IPS-18c (cell line): ENCODE measurements at regions not wholly inside any gene's neighbourhood (a gene's known extent, or its start where the extent isn't known, plus 50 kb on each side); places are given as distances from the start of the nearest gene placed in this dataset.

Experiments
- H3K4me3 ChIP-seq: 2 replicates; pipeline ENCODE4 v1.7.0; 2013; ENCODE audit warnings: low read depth, mild to moderate bottlenecking, low read length, moderate library complexity; ENCODE audit not compliant: insufficient read depth
- H3K9me3 ChIP-seq: one replicate; pipeline ENCODE4 v1.6.1; 2013; ENCODE audit warnings: mild to moderate bottlenecking, low read length, moderate library complexity; ENCODE audit not compliant: control insufficient read depth, insufficient read depth

DNA sequence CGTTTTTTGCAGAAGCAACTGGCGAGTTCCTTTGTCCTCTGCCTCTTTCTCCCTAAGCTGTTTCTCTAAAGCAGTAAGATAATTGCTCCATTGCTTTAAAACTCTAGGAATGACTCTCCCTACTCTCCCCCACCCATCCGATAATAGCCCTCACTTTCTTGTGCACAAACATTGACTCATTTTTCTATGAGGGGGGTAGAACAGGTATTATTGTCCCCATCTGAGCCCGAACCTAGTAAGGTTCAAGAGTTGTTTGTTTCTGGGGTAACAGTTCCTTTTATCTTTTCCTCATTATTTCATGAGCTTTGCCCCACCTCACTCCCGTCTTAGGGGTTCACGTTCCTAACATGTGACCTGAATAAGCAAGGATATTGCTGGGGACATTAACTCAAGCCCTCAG, 190.6 kb downstream of the EMP1 start:
- H3K4me3 ChIP-seq: no peak overlapping the region
- H3K9me3 ChIP-seq: no peaks in the 10 kb centered on the region

DNA sequence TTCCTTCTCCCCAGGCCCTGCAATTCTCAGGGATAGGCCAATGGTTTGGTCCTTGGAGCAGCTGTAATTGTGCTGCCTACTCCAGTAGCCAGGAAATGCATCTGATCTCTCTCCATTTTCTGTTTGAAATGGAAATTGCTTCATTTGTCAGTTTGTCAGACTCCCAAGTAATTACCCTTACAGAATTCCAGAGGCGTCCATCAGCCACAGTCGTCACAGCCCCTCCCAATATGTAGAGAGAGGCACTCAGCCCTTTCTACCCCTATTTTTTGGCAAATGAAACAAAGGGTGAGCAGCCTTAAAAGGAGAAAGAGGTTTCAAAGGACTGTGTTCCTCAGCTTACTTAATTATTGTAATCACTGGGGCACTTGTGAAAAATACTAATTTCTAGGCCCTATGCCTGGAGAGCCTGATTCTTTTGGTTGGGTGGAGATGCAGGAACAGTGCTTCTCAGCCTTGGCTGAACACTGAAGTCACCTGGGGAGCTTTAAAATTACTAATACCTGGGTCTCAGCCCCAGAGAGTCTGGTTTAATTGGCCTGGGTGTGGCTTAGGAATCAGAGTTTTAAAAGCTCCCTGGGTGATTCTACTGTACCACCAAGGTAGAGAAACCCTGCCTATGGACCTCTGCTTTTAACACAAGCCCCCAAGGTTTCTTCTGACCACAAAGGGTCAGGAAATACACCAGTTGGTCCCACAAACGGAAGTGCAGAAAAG, 190.0 kb downstream of the EMP1 start:
- Histone ChIP-seq H3K4me3 (no peak overlapping the region), H3K9me3 (no peaks in the 10 kb centered on the region)

DNA sequence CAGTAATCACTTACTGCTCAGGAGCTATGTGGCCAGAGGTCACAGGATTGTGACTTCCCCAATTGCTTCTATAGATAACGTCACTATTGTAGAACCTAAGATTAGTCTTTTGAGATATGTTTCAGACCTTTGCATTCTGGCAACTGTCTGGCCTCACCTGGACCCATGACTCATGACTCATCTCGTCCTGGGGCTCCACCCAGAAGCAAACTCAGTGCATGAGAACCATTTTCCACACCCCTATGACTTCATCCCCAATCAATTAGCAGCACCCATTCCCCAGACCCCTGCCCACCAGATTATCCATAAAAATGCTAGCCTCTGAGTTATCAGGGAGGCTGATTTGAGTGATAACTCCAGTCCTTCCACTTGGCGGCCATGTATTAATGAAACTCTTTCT, 186.9 kb downstream of the EMP1 start:
- Histone ChIP-seq H3K4me3 (no peak overlapping the region), H3K9me3 (no peaks in the 10 kb centered on the region)

DNA sequence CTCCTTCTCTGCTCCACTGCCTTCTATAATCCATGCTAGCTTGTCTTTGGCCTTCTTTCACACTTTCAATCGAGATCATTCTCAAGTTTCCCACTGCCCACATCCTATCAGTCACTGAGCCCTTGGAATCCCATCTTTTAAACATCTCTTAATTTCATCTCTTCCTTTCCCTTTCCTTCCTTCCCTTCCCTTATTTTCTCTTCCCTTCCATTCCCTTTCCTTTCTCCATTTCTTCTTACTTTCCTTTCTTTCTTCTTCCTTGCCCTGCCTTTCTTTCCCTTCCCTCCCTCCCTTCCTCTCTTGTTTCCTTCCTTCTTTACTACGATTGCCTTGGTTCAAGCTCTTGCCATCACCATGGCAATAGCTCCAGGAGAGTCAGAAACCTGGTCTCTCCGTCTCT, 183.8 kb downstream of the EMP1 start:
- Histone ChIP-seq H3K4me3 (no peak overlapping the region), H3K9me3 (peaks cover 2% of the 10 kb centered on the region)

DNA sequence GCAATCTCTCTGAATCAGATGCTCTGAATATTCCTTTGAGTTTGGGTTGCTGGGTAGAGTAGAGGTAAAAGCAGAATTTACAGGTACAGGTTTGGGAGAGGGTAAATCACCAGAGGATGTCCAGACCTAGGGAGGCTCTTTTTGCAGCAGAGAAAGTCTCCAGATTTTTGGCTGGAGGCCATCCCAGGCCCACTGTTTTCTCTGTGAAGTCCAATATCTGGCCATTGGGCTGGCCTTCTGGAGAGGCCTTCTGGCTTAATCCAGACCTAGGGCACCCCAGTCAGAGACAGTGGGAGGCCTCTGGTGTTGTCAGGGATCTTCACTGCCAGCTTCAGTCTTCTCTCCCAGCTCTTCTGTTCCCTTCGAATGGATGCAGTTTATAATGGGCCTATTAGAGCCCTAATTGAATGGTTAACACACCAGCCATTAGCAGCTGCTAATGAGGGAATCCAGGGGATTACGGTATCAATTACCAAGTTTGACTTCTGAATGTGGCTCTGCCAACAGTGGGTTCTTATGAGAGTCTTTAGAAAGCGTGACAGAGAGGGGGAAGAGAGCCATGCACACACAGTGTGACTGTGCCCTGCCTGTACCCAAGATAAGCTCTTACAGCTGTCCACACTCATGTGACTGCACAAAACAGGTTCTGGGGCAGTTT, 183.1 kb downstream of the EMP1 start:
- Histone ChIP-seq H3K9me3 (peaks cover 2% of the 10 kb centered on the region), H3K4me3 (no peak overlapping the region)

DNA sequence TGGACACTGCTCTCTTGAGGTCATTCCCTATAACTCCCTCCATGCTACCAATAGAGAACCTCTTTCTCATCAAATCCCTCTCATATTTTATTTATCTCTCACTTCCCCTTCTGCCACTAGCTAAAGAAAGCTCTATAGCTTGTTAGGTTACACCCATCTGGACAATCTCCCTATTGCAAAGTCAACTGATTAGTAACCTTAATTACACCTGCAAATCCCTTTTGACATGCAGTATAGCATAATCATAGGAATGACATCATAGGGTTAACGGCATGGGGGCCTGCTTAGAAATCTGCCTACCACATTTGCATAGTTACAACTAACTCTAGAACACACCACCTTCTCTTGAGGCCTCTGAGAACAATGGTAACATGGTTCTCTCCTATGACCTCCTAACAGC, 181.2 kb downstream of the EMP1 start:
- peaks cover 2% of the 10 kb centered on the region for H3K9me3 ChIP-seq
- no peak overlapping the region for H3K4me3 ChIP-seq

DNA sequence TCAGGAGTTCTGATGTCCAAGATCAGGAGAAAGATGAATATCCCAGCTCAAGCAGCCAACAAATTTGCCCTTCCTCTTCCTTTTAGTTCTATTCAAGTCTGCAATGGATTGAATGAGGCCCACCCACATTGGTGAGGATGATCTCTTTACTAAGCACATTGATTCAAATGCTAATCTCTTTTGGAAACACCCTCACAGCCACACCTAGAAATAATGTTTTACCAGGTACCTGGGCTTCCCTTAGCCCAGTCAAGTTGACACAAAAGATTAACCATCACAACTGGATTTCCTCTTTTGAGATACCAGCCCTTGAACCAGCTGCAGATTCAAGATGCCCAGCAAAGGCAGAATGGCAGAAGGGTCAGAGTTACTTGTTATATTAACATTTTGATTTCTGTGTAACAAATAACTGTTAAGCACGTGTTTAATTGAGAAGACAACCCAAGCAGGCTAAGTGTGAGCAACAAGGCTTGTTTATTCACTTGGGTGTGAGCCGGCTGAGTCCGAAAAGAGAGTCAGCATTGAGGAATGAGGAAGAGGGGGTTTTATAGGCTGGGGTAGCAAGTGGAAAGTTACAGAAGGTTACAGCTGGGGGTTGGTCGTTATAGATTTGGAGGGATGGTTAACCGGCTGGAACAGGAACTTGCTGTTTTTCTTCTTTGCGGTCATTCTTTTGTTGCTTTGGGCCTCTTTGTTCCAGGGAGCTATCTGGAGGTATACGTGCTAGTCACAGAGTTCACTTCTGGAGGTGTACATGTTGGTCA, 180.3 kb downstream of the EMP1 start:
- Histone ChIP-seq H3K9me3 (peaks cover 2% of the 10 kb centered on the region), H3K4me3 (no peak overlapping the region)

DNA sequence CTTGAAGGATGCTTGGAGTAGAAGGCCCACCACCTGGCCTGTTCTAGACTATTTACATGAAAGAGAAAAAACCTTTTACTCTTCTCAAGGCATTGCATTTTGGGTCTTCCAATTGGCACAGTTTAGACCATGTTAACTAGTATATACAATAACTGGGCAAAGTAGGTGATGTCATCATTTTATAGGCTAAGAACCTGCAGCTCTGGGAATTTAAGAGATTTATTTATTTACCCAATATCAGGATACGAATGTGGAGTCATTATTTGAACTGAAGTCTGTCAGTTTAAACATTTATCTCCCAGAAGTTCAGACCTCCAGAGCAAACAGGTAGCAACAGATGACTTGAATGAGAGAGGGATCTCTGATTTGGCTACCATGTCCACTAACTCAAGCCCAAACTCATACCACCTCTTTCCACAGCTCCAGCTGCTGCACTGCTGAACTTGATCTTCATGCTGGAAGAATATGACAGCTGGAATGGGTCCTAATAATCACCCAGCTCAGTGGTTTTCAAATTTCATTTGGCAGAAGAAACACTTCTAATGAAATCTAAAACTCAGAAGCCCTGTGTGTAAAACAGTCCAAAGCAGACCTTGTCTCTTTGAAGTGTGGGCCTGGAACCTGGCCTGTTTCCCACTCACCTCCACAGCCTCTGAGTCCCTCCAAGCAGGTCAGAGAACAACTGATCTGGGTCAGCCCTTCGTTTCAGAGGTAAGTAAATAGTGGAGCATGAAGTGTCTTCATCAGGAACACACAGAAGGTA, 179.2 kb downstream of the EMP1 start:
- H3K9me3 ChIP-seq: peaks cover 2% of the 10 kb centered on the region
- no peak overlapping the region for H3K4me3 ChIP-seq

DNA sequence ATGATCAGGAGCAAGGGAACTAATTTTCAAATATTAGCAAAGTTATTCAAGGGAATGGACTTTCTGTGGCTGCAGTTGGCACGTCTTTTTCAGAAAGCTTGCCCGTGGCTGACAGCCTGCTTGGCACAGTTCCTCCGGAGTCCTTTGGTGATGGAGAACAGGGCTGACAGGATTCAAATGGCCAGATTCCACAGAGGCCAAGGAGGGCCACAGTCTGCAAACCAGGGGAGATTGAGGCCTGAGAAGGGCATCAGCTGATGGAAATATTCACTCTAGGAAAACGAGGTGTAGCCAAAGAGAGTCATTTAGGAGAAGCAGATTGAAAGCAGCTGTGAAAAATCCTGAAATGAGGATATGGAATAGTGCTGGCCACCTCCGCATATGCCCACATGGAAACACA, 178.3 kb downstream of the EMP1 start:
- H3K9me3 ChIP-seq: peaks cover 2% of the 10 kb centered on the region
- no peak overlapping the region for H3K4me3 ChIP-seq

DNA sequence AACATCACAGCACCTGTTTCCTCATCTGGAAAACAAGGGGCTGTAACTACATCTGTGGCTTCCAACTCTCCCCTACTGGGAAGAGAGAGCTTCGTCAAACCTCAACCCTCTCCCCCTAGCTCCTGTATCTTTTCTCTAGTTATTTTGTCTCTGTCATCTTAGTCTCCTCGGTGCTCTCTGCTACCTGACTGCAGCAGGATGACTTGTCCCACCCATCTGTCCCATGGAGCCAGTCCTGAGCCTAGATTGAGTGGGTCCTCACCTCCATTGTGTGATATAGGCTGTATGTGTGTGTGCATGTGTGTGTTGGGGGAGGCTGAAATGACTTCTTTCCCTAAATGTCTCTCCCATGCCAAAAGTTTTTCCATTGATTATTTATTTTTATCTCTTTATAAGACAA, 177.3 kb downstream of the EMP1 start:
- H3K4me3 ChIP-seq: no peak overlapping the region
- H3K9me3 ChIP-seq: peaks cover 2% of the 10 kb centered on the region

DNA sequence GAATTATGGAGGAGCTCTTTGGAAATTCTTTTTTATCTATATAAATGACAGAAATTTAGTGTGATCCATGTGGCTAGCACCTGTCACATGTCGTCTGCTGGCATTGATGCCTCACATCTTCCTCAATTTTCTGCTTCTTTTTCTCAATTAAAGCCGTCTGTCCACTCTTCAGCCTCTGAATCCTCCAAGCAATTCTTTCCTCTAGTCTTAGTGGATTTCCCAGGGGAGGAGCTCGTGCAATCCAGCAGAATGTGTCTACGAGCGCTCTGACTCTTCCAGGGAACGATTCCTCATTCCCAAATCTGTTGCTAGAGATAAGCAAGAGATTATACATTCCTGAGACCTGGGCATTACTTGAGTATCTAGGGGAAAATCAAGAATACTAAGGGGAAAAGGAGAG, 176.6 kb downstream of the EMP1 start:
- peaks cover 2% of the 10 kb centered on the region for H3K9me3 ChIP-seq
- H3K4me3 ChIP-seq: no peak overlapping the region

DNA sequence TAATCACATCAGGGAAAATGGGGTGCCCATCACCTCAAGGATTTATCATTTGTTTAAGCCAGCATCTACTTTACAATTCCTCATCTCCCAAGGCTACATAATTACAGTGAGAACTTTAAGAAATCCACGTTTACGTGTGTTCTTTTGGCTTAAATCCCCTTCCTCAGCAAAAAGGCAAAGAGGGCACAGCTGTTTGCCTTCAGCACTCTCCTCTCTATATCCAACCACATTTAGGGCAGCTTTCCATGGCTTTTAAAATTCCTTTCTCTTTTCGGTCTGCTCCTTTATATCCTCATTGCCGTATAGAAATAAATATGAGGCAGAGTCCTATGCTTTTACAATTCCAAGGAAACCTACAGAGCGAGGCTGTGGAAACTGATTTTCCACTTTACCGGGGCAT, 175.9 kb downstream of the EMP1 start:
- no peak overlapping the region for H3K4me3 ChIP-seq
- no peaks in the 10 kb centered on the region for H3K9me3 ChIP-seq

DNA sequence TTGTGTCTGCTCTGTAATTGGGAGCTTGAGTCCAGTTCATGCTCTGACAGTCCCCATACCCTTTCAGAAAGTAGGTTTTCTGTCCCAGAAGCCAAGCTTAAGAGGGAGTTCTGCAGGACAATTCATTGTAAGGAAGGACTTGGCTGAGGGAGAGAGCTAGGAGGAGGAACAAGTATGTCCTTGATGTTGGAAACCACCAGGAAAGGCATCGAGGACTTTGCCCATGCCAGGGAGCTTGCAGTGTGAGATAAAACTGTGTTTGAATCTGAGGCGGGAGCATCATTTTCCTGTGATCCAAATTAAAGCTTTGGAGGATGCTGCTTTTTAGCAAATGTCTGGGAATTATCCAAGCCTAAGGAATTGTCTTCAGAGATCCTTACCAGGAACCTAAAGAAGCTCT, 175.3 kb downstream of the EMP1 start:
- H3K4me3 ChIP-seq: no peak overlapping the region
- H3K9me3 ChIP-seq: no peaks in the 10 kb centered on the region

DNA sequence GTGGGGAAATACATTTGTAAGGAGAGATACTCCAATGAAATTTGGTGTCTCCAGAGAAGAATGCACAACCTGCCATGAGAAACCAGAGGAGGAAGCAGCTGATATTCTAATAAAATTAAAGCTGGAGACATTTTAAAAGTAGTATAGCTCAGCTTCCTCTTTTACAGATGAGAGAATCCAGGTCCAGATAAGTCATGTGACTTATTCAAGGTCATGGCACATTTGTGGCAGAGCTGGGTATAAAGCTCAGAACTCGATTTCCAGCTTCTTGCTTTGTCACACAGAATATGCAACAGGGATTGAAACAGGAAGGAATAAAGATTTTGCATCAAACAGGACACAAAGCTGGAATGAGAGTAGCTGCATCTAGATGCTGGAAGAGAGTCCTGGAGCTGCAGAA, 174.8 kb downstream of the EMP1 start:
- no peaks in the 10 kb centered on the region for H3K9me3 ChIP-seq

DNA sequence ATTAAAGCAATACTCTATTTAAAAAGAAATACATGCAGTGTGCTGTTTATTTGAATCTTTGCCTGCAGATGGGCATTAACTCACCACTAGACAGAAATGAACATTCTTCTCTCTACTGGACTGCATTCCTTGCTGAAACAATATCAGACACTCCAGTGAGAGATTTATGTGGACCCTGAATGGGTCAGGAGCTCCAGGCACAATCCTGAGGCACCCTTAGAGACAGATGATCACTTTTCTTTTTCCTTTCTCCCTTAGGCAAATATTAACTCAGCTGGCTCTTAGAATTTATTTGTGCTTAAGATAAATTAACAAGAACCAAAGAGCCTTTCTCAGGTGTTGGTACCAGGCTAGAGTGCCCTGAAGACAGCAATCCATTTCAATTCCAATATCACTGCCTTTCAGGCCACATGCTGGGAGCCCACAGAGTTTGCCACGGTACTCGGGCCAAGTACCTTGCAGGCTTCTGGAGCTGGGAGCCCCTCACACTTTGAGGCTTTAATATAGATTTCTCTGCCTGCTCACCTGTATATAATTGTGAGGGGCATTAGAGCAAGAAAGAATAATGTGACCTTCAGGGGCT, 173.0 kb downstream of the EMP1 start:
- Histone ChIP-seq H3K4me3 (no peak overlapping the region), H3K9me3 (no peaks in the 10 kb centered on the region)

More for the DNA sequence above, 174.8 kb downstream of the EMP1 start:
- no peak overlapping the region for H3K4me3 ChIP-seq

DNA sequence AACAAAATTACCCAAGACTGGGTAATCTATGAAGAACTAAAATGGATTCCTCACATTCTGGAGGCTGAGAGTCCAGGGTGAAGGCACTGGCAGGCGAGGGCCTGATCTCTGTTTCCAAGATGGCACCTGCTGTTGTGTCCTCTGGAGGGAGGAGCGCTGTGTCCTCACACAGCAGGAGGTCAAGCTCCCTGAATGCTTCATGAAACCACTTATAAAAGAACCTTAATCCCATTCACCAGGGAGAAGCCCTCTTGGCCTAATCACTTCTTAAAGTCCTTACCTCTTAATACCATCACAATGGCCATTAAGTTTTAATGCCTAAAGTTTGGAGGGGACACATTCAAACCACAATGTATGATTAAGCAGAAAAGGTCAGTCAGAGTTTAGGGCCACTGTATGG, 172.4 kb downstream of the EMP1 start:
- Histone ChIP-seq H3K9me3 (no peaks in the 10 kb centered on the region), H3K4me3 (no peak overlapping the region)

DNA sequence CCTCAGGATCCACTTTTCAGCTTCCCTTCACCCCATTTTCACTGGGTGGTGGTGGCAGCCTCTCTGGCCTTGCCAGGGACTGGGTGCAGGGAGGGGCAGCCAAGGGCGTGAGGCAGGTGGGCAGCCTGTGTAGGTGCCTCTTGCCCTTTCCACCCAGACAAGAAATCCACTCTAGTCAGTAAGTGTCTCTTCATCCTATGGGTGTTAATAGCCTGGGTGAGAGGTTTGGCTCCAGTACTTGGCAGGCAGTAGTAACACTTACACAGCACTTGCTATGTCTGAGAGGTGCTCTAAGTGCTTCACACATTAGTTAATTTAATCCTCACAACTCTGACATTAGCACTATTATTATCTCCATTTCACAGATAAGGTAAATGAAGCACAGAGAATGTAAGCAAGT, 171.9 kb downstream of the EMP1 start:
- Histone ChIP-seq H3K4me3 (no peak overlapping the region), H3K9me3 (no peaks in the 10 kb centered on the region)
